Adrenal gland (tissue), 5 donors: ENCODE measurements at regions not wholly inside any gene's neighbourhood (a gene's known extent, or its start where the extent isn't known, plus 50 kb on each side); places are given as distances from the start of the nearest gene placed in this dataset.

Experiments used
- CTCF ChIP-seq, 6 experiments: fragments of 450-650 bp in 4 of 6; fragments of 200-600 bp in 2 of 6; sonication (generic) in 1 of 6; IDR thresholded peaks; 1 replicate in 5 of 6; 2 replicates in 1 of 6; pipeline versions ENCODE4 v1.5.1 to v1.8.0; 2016 to 2021; ENCODE audit warnings: antibody characterized with exemption in 6 of 6, mild to moderate bottlenecking in 2 of 6, moderate library complexity in 1 of 6
- POLR2A ChIP-seq, 2 donors: fragments of 450-650 bp; IDR thresholded peaks; one replicate each; pipeline ENCODE4 v1.6.1; 2017; ENCODE audit warnings: antibody characterized with exemption in 2 of 2, mild to moderate bottlenecking in 2 of 2, moderate library complexity in 1 of 2
- donor health status: DM: no; HTN: no; CAD: no.

- TF ChIP-seq CTCF (IDR thresholded peaks at IDR 0.05) (no peak), POLR2A (IDR thresholded peaks at IDR 0.05) (no peak)
Measured at GRCh38 chr21:20852866-20853265, 145.3 kb upstream of the NCAM2 start.
